Skeletal muscle cell (primary cell): ENCODE measurements at regions not wholly inside any gene's neighbourhood (a gene's known extent, or its start where the extent isn't known, plus 50 kb on each side); places are given as distances from the start of the nearest gene placed in this dataset.
"Not testable (repeated sequence)": the region's sequence is repeated elsewhere in the genome, so short reads cannot be mapped to it uniquely, and the experiment has no call there.

Source experiments
- DNase-seq: peaks from one replicate; pipeline ENCODE4 v3.0.0-alpha.2; 2010; ENCODE audit warnings: low read depth
- H3K4me3 ChIP-seq: 2 replicates; pipeline ENCODE4 v1.5.1; 2011; ENCODE audit warnings: low read depth, mild to moderate bottlenecking, control low read depth, low read length, moderate library complexity

- no peak for DNase-seq
- no peak overlapping the region for H3K4me3 ChIP-seq
Observed at GRCh38 chr10:121371836-121372235, 226.4 kb downstream of the FGFR2 start.

- H3K4me3 ChIP-seq: no peak overlapping the region
- no peak for DNase-seq
Observed at GRCh38 chr10:121373411-121373810, 224.8 kb downstream of the FGFR2 start.

GRCh38 chr10:121374121-121374520 is 224.1 kb downstream of the FGFR2 start:
- H3K4me3 ChIP-seq: no peak overlapping the region
- DNase-seq: no peak

GRCh38 chr10:121375172-121375571 is 223.1 kb downstream of the FGFR2 start:
- no peak for DNase-seq
- H3K4me3 ChIP-seq: no peak overlapping the region

GRCh38 chr10:121378251-121378801 is 219.9 kb downstream of the FGFR2 start:
- DNase-seq: no peak
- no peak overlapping the region for H3K4me3 ChIP-seq

GRCh38 chr10:121379013-121379412 is 219.2 kb downstream of the FGFR2 start:
- no peak overlapping the region for H3K4me3 ChIP-seq
- DNase-seq: no peak

GRCh38 chr10:121380211-121380610 is 218.0 kb downstream of the FGFR2 start:
- H3K4me3 ChIP-seq: no peak overlapping the region
- DNase-seq: no peak

- H3K4me3 ChIP-seq, DNase-seq: not testable (repeated sequence)
Observed at GRCh38 chr10:121382029-121382520, 216.2 kb downstream of the FGFR2 start.

- no peak for DNase-seq
- H3K4me3 ChIP-seq: no peak overlapping the region
Observed at GRCh38 chr10:121385136-121385535, 213.1 kb downstream of the FGFR2 start.

- no peak overlapping the region for H3K4me3 ChIP-seq
- DNase-seq: no peak
Observed at GRCh38 chr10:121392657-121393056, 205.6 kb downstream of the FGFR2 start.

- DNase-seq: no peak
- no peak overlapping the region for H3K4me3 ChIP-seq
Observed at GRCh38 chr10:121393522-121393921, 204.7 kb downstream of the FGFR2 start.

- not testable (repeated sequence) for DNase-seq, H3K4me3 ChIP-seq
Observed at GRCh38 chr10:121400507-121400906, 197.7 kb downstream of the FGFR2 start.

GRCh38 chr10:121403527-121403926 is 194.7 kb downstream of the FGFR2 start:
- DNase-seq: no peak
- H3K4me3 ChIP-seq: no peak overlapping the region

GRCh38 chr10:121404611-121405010 is 193.6 kb downstream of the FGFR2 start:
- no peak for DNase-seq
- no peak overlapping the region for H3K4me3 ChIP-seq

GRCh38 chr10:121405096-121405495 is 193.1 kb downstream of the FGFR2 start:
- no peak for DNase-seq
- no peak overlapping the region for H3K4me3 ChIP-seq

GRCh38 chr10:121405549-121405948 is 192.7 kb downstream of the FGFR2 start:
- no peak overlapping the region for H3K4me3 ChIP-seq
- no peak for DNase-seq

GRCh38 chr10:121405953-121406352 is 192.3 kb downstream of the FGFR2 start:
- H3K4me3 ChIP-seq: no peak overlapping the region
- DNase-seq: no peak

GRCh38 chr10:121406823-121407545 is 191.3 kb downstream of the FGFR2 start:
- no peak overlapping the region for H3K4me3 ChIP-seq
- DNase-seq: no peak

- no peak overlapping the region for H3K4me3 ChIP-seq
- no peak for DNase-seq
Observed at GRCh38 chr10:121409466-121410104, 188.7 kb downstream of the FGFR2 start.

- DNase-seq: no peak
- H3K4me3 ChIP-seq: no peak overlapping the region
Observed at GRCh38 chr10:121411004-121411403, 187.2 kb downstream of the FGFR2 start.

GRCh38 chr10:121413951-121414350 is 184.3 kb downstream of the FGFR2 start:
- H3K4me3 ChIP-seq: no peak overlapping the region
- DNase-seq: no peak
